GM12892 (cell line): ENCODE measurements at regions not wholly inside any gene's neighbourhood (a gene's known extent, or its start where the extent isn't known, plus 50 kb on each side); places are given as distances from the start of the nearest gene placed in this dataset.

ENCODE experiments used
- DNase-seq: peaks from one replicate; pipeline ENCODE4 v3.0.0; 2011; ENCODE audit not compliant: insufficient read length
- FAIRE-seq: peaks from 2 replicates; lab custom pipeline; 2011; peaks lifted over from hg19 to GRCh38; lab: Jason Lieb, UNC
- POLR2A ChIP-seq: IDR thresholded peaks from 2 replicates; pipeline ENCODE4 v1.6.1; 2011; ENCODE audit warnings: low read depth, low read length, control low read depth
- POLR2AphosphoS5 ChIP-seq: IDR thresholded peaks from 2 replicates; pipeline ENCODE4 v1.6.1; 2011; ENCODE audit warnings: low read depth, low read length, control low read depth
- TAF1 ChIP-seq: IDR thresholded peaks from 2 replicates; pipeline ENCODE4 v1.6.1; 2011; ENCODE audit warnings: low read depth, mild to moderate bottlenecking, control low read depth, low read length, borderline replicate concordance

- FAIRE-seq, result no peak
- no peak for DNase-seq
- TF ChIP-seq POLR2AphosphoS5, result no peak
- TF ChIP-seq TAF1, result no peak
- TF ChIP-seq POLR2A, result no peak
These were observed 170.3 kb upstream of the NXPH2 start for GRCh38 chr2:138950486-138950885.

DNA sequence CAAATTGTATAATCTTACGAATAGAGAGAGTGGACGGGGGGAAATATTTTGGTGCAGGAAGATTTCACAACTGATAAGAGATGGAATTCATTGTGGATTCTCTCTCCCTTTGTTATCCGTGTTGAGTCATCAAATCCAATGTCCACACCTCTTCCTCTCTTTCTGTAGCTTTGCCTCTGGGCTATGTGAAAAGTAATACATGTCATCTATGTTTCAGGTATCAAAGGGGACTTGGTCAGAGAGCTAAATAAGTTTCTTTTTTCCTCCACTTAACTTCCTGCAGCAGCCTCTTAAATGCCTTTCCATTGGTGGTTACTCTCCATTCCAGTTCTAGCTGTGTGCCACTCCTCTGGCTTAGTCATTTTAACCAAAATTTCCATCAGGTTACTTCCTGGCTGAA lies 169.3 kb upstream of the NXPH2 start:
- no peak for TF ChIP-seq POLR2A
- TF ChIP-seq TAF1, result no peak
- no peak for TF ChIP-seq POLR2AphosphoS5
- FAIRE-seq (no peak), DNase-seq (no peak)

DNA sequence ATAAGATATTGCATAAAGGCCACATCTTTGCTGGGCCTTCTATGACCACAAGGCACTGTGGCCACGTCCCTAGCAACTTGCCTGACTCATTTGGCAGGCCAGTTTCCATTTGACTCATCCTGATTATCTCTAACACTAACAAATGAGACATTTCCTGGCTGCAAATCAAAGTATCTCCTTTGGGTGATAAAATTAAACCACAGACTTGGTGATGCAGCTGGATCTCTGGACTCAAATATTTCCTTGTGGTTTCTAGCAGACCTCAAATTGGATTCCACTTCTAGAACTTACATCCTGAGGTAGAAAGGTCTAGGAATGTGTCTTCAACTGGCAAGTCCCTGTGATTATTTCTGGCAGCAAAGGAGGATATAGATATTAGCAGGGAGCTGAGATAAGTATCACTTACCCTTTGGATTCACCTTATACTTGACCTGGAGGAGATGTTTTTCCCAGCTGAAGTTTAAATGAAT lies 167.9 kb upstream of the NXPH2 start:
- no peak for TF ChIP-seq POLR2AphosphoS5
- no peak for TF ChIP-seq POLR2A
- TF ChIP-seq TAF1, result no peak
- no peak for DNase-seq
- no peak for FAIRE-seq

DNA sequence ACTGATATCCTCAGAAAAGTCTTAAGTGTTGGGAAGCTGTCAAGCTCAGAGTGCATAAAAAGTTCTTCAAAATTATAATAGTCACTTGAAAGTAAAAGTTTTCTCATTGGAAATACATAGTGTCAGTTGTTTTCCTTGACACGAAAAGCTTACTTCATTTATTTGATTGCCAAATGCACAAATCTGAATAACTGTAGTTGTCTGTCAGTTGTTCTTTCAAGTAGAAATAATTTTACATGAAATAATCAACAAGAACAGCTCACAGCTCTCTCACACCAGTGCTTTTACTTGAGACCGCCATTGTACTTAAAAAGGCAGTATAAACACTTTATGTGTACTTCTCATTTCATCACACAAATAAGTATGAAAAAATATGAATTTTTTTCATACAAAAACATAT lies 163.3 kb upstream of the NXPH2 start:
- DNase-seq, result no peak
- TF ChIP-seq TAF1 (no peak), POLR2AphosphoS5 (no peak), POLR2A (no peak)
- no peak for FAIRE-seq

GRCh38 chr2:138942466-138942865 lies 162.3 kb upstream of the NXPH2 start:
- DNase-seq (no peak), FAIRE-seq (no peak)
- TF ChIP-seq TAF1 (no peak), POLR2AphosphoS5 (no peak), POLR2A (no peak)

DNA sequence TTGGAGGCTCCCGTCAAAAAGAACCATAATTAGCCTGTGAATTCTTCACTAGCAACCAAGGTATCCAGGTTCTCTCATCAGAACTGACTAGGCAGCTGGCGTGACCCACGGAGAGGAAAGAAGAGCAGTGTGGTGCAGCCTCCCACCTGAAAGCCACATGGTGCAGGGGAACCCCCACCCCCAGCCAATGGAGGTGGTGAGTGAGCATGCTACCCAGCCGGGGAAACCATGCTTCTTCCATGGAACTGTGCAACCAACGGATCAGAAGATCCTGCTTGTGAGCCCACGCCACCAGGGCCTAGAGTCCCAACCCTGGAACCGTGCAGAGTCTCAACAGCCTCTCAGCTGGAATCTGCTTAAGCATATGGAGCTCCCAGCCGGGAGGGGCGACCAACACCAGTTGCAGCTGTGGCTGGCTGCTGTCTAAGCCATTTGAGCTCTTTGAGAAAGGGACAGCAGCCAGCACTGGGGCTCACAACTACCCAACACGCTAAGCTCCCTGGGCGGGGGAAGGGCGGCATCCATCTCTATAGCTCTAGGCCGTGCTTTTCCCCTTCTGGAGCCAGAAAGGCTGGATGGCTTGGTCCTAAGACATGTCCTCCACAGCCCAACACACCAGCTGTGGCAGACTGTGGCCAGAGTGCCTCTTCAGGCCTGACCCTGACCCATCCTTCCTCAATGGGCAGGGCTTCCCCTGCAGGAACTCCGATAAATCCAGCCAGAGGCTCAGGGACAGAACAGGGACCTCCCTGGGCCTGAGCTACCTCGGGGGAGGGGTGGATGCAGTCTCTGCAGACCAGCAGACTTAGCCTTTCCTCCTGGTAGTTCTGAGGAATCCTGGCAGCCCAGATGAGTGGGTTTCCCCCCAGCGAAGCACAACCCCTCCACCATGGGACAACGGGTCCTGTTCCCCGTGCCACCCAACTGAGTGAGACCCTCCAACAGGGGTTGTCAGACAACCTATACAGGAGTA lies 151.4 kb upstream of the NXPH2 start:
- no peak for TF ChIP-seq TAF1
- no peak for TF ChIP-seq POLR2A
- no peak for TF ChIP-seq POLR2AphosphoS5
- FAIRE-seq (no peak), DNase-seq (no peak)

DNA sequence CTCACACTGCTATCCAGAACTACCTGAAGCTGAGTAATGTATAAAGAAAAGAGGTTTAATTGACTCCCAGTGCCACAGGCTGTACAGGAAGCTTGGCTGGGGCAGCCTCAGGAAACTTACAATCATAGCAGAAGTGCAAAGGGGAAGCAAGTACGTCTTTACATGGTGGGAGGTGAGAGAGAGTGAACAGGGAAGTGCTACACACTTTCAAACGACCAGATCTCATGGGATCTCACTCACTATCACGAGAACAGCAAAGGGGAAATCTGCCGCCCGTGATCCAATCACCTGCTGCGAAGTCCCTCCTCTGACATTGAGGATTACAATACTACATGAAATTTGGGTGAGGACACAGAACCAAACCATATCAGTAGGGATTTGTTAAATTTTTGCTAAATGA lies 150.4 kb upstream of the NXPH2 start:
- TF ChIP-seq TAF1, result no peak
- TF ChIP-seq POLR2AphosphoS5, result no peak
- no peak for TF ChIP-seq POLR2A
- FAIRE-seq, result no peak
- no peak for DNase-seq

DNA sequence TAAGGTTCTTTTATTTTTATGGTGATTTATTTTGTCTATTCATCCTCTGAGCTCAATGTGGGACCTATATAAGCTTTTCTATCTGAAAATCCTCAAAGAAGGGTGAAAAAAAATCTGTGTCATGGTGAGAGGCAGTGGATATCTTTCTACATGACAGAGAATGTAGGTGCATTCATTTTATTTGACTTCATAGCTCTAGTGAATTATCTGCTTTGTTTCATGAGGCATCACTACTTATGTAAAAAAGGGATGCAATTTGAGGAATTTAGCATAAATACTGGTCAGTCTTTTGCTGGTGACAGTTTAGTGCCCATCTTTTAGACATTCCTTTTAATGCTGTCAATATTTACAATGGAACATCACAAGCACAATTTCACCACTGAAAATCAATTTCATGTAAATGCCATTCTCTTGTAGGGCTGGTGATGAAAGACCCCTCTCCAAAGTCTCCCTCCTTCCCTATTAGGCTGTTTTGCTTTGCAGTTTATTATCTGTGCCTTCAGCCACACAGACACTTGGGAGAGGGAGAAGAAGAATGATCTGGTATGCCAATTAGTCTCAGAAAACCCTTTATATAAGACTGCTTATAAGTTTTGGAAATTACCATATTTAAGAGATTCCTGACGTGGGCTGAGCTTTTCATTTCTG lies 148.3 kb upstream of the NXPH2 start:
- TF ChIP-seq POLR2AphosphoS5 (no peak), POLR2A (no peak), TAF1 (no peak)
- DNase-seq (no peak), FAIRE-seq (no peak)

GRCh38 chr2:138922973-138923563 lies 142.9 kb upstream of the NXPH2 start:
- DNase-seq (no peak), FAIRE-seq (no peak)
- TF ChIP-seq POLR2A (no peak), TAF1 (no peak)

GRCh38 chr2:138919120-138919747 lies 139.0 kb upstream of the NXPH2 start:
- TF ChIP-seq POLR2AphosphoS5, result no peak
- TF ChIP-seq POLR2A, result no peak
- TF ChIP-seq TAF1, result no peak
- FAIRE-seq (no peak), DNase-seq (no peak)

DNA sequence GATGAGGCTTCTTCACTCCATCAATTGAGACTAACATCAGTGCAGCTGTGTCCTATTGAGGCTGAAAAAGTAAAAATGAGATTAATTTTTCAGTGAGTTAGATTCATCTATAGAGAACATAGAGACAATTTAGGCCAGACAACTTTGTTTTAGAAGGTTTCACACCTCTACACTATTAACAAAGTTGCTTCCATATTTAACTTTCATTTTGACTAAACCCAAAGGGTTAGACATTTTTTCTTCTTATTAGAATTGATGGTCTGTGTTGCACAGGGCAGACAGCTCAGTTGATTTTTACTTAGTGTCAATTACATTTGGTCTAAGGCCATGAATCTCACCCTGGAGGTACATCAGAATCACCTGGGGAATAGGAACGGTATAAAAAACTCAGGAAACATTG lies 130.2 kb upstream of the NXPH2 start:
- DNase-seq (no peak), FAIRE-seq (no peak)
- TF ChIP-seq POLR2AphosphoS5, result no peak

- no peak for FAIRE-seq
- no peak for DNase-seq
- TF ChIP-seq POLR2AphosphoS5, result no peak
- TF ChIP-seq TAF1, result no peak
- no peak for TF ChIP-seq POLR2A
These were observed 126.4 kb upstream of the NXPH2 start for GRCh38 chr2:138906549-138906948.
